IMR-90 (cell line): ENCODE measurements at regions not wholly inside any gene's neighbourhood (a gene's known extent, or its start where the extent isn't known, plus 50 kb on each side); places are given as distances from the start of the nearest gene placed in this dataset.

Source experiments
- CEBPB ChIP-seq: IDR thresholded peaks from 2 replicates; pipeline ENCODE4 v1.6.1; 2012; ENCODE audit warnings: low read depth, low read length, improper control_type of control experiment
- CTCF ChIP-seq: conservative IDR thresholded peaks from 2 replicates; pipeline ENCODE4 v1.5.1; 2012; ENCODE audit warnings: mild to moderate bottlenecking, low read depth, low read length, improper control_type of control experiment
- MAFK ChIP-seq: IDR thresholded peaks from 2 replicates; pipeline ENCODE4 v1.6.1; 2012; ENCODE audit warnings: low read depth, low read length, improper control_type of control experiment
- POLR2A ChIP-seq: IDR thresholded peaks from 2 replicates; pipeline ENCODE4 v1.6.1; 2012; ENCODE audit warnings: mild to moderate bottlenecking, low read depth, low read length
- RAD21 ChIP-seq: IDR thresholded peaks from 2 replicates; pipeline ENCODE4 v1.6.1; 2012; ENCODE audit warnings: low read length, improper control_type of control experiment
- RFX5 ChIP-seq: IDR thresholded peaks from 2 replicates; pipeline ENCODE4 v1.8.0; 2012; ENCODE audit warnings: low read depth, mild to moderate bottlenecking, low read length, moderate library complexity
- TF ChIP-seq, protein P1 (sequence below): fragments of 150-350 bp; IDR thresholded peaks from 2 replicates; pipeline ENCODE4 v1.6.1; 2016; ENCODE audit warnings: low read depth, mild to moderate bottlenecking, low read length, moderate library complexity, borderline replicate concordance

- TF ChIP-seq, protein P1, sequence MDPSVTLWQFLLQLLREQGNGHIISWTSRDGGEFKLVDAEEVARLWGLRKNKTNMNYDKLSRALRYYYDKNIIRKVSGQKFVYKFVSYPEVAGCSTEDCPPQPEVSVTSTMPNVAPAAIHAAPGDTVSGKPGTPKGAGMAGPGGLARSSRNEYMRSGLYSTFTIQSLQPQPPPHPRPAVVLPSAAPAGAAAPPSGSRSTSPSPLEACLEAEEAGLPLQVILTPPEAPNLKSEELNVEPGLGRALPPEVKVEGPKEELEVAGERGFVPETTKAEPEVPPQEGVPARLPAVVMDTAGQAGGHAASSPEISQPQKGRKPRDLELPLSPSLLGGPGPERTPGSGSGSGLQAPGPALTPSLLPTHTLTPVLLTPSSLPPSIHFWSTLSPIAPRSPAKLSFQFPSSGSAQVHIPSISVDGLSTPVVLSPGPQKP = no peak
- TF ChIP-seq RAD21 (no peak), POLR2A (no peak), CTCF (no peak), MAFK (no peak), CEBPB (no peak), RFX5 (no peak)
These were observed 482.0 kb downstream of the PSAT1 start for GRCh38 chr9:78778861-78779374.
